SK-N-MC (cell line): ENCODE measurements at regions not wholly inside any gene's neighbourhood (a gene's known extent, or its start where the extent isn't known, plus 50 kb on each side); places are given as distances from the start of the nearest gene placed in this dataset.

ENCODE experiments used
- EZH2 ChIP-seq: fragments of 200-600 bp; sonication (generic); IDR thresholded peaks from one replicate; pipeline ENCODE4 v1.6.1; 2017; ENCODE audit warnings: antibody characterized with exemption
- POLR2AphosphoS5 ChIP-seq: IDR thresholded peaks from 2 replicates; pipeline ENCODE4 v1.6.1; 2012; ENCODE audit warnings: mild to moderate bottlenecking, low read depth, low read length, borderline replicate concordance

GRCh38 chr19:27905074-27905473 lies 1307.9 kb downstream of the UQCRFS1 start:
- TF ChIP-seq EZH2 (no peak), POLR2AphosphoS5 (no peak)
